Right lobe of liver (tissue), 4 donors: ENCODE measurements at regions not wholly inside any gene's neighbourhood (a gene's known extent, or its start where the extent isn't known, plus 50 kb on each side); places are given as distances from the start of the nearest gene placed in this dataset.

ENCODE experiments used
- CTCF ChIP-seq, 4 donors: fragments of 200-600 bp in 3 of 4; fragments of 450-650 bp in 1 of 4; IDR thresholded peaks; one replicate each; pipeline versions ENCODE4 v1.5.1 to v1.8.0; 2016 to 2022; ENCODE audit warnings: antibody characterized with exemption in 4 of 4, mild to moderate bottlenecking in 2 of 4
- POLR2A ChIP-seq: fragments of 450-650 bp; IDR thresholded peaks from one replicate; pipeline ENCODE4 v1.6.1; 2017; ENCODE audit warnings: antibody characterized with exemption, mild to moderate bottlenecking
- donor health status: DM: no; HTN: no; CAD: no.
- donor health status: DM: no; HTN: no; CAD: no.
- donor health status: DM: no; HTN: yes; CAD: no.

GRCh38 chr5:74934949-74935751 is 69.0 kb upstream of the FAM169A start:
- peak; percentile 58 to 78 (median 65) for TF ChIP-seq CTCF (IDR thresholded peaks at IDR 0.05)
- TF ChIP-seq POLR2A, result no peak
